ENCODE measurements at regions not wholly inside any gene's neighbourhood (a gene's known extent, or its start where the extent isn't known, plus 50 kb on each side); places are given as distances from the start of the nearest gene placed in this dataset.

DNA sequence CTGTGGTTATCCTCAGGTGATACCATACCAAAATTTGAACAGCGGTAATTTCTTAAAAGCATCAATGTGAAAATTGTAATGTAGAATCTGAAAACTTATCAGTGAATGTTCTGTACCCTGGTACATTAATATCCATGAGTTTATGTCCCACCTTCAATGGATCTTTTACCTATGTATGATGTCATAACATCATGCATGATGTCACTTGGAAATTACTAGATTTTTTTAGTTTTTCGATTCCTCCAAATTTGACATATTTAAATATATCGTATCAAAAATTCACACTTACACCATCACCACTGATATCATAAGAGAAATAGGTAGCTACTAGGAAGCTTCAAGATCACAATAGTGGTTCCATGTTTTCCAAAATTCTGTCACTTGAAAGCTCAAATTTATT, 95.0 kb upstream of the AKR1E2 start:
- no peak for DNase-seq

DNA sequence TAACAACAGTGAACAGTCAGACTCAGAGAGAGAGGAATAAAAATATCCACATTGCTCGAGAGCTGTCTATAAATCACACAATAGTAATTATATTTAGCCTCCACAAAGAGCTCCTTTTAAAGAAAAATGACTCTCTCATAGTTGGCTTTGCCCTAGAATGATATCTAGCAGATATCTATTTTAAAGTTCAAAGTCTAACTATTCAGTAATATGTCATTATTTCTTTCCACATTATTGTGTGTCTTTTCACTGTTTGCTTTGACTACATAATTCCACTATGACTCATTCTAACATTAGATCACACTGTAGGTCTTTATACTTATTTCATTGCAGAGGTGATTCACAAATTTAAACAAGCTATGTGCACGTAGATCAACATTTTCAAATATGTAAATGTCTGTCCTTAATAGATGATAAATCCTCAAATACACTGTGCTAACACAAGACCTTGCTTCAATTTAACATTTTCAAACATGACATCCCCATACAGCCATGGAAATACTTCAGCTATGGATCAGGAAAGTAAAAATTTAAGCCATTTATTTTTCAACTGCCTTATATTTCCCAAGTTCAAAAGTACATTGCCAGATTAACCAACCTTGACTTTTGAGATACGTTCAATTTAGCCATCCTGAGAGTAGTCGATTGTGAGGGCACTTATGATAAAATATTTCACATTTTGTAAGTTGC, 99.9 kb upstream of the AKR1E2 start:
- no peak for DNase-seq

GRCh38 chr10:4723860-4724259, 102.1 kb upstream of the AKR1E2 start:
- no peak for DNase-seq

DNA sequence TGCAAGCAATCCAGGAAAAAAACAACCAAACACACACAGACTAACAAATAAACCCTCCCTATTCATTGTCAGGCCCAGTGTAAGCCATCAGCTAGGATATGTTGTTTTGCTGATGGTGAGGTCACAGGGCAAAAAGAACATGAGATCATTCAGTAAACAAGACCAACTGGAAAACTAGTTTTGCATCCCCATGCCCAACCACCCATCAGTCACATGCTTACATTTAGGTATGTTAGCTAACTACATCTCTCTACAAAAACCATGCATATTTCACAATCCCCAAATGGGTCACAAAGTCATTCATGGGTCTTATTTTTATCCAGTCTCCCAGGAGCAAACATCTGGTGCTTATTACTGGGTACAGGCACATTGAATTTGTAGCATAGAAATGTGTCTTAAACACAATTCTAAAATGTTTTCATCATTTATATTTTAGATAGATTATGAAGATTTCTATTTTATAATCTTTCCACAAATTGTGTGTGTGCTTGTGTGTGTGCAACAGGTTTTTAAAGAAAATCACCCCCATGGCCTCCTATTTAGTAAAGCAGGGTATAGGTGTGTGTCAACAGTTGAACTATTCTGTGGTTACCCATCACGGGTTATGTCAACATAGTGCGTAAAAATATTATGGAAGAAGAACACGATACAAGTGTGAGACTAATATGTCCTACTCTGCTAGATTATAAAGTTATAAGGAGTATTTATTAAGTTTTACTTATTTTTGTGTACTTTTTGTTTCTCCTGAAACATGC, 103.8 kb upstream of the AKR1E2 start:
- DNase-seq, result peak; percentile 56

GRCh38 chr10:4720463-4720862, 105.5 kb upstream of the AKR1E2 start:
- no peak for DNase-seq

- no peak for DNase-seq
These were observed 106.3 kb upstream of the AKR1E2 start for GRCh38 chr10:4719671-4720070.

DNA sequence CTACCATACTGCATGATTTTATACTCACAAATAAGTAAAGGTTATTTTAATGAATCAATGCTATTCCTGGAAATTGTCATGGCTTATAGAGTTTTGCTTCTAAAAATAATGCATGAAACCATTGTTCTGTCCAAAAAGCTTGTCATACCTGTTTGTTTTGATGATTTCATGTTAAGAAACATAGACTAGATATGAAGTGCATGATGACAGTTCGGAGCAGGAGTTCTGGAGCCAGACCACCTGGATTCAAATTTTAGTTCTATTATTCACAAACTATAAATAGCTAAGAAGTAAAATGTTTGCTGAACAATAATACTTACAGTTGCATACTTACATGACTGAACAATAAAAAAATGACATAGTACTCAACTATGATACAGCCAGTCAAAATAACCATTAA, 107.0 kb upstream of the AKR1E2 start:
- no peak for DNase-seq

- DNase-seq, result no peak
These were observed 107.5 kb upstream of the AKR1E2 start for GRCh38 chr10:4718544-4718943.

- no peak for DNase-seq
These were observed 108.3 kb upstream of the AKR1E2 start for GRCh38 chr10:4717670-4718069.

- no peak for DNase-seq
These were observed 115.1 kb upstream of the AKR1E2 start for GRCh38 chr10:4710858-4711257.

GRCh38 chr10:4708123-4708759, 117.8 kb upstream of the AKR1E2 start:
- no peak for DNase-seq

DNA sequence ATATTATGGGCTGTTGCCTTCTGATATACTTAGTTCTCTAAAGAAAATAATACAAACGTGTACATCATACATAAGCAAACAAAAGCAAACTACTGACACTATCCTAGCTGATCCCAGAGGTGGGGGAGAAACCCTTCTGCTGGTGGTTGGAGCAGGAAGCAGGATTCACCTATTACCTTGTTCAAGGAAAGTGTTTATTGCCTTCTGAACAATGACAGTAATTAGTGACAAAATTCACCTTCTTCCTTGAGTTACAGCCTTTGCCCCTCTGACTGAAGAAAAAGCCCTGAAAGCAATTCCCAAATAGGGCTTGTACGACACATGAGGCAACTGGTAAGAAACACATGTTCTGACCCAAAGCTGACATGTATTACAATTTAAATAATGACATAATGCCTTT, 118.8 kb upstream of the AKR1E2 start:
- DNase-seq, result no peak

DNA sequence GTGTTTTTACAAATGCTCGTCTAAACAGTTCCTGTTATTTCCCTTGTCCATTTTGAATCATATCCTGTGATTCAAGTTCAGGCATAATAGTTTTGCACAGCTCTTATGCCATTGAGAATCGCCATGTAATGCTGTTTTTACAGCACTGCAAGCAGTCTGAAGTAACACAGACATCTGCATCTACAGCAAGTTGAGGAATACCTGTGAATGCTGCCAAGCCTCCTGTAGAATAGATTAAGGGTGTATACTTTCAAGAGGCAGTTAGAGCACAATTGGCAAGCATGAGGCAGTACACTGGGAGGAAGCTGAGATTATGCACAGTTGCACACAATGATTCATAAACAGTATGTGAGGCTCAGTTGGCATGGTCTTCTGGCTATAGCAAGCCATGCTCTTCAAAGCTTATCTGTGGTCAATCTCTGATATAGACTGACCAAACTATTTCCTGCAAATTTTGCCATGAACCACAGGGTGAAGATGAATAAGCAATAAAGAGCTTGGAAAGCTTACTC, 121.9 kb upstream of the AKR1E2 start:
- peak; percentile 26 for DNase-seq

- no peak for DNase-seq
These were observed 125.0 kb upstream of the AKR1E2 start for GRCh38 chr10:4701016-4701415.

GRCh38 chr10:4699950-4700730, 125.9 kb upstream of the AKR1E2 start:
- DNase-seq, result no peak

DNA sequence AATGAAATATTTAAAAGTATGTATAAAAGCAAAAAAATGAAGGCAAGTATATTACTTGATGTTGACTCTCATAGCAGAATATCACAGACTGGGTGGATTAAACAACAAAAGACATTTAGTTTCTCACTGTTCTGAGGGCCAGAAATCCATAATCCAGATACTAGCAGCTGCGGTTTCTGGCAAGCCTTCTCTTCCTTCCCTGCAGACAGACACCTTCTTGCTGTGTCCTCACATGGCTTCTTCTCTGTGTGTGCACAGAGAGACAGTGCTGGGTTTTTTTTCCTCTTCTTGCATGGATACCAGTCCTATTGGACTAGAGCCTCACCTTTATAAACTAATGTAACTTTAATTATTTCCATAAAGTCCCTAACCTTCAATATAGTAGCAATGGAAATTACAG, 127.9 kb upstream of the AKR1E2 start:
- no peak for DNase-seq

- no peak for DNase-seq
These were observed 129.8 kb upstream of the AKR1E2 start for GRCh38 chr10:4696186-4696585.

DNA sequence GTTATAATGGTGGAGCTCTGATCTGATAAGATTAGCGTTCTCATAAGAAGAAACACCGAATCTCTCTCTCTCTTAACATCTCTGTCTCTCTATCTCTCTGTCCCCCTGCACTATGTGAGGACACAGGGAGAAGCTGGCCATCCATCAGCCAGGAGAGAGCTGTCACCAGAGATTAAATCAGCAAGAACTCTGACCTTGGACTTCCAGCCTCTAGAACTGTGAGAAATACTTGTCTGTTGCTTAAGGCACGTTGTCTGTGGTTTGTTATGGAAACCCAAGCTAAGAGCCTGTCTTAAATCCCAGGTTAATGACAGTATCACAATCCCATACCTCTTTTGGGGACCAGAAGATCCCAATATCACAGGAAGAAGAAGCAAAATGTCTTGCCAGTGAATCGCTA, 132.0 kb upstream of the AKR1E2 start:
- DNase-seq, result no peak

DNA sequence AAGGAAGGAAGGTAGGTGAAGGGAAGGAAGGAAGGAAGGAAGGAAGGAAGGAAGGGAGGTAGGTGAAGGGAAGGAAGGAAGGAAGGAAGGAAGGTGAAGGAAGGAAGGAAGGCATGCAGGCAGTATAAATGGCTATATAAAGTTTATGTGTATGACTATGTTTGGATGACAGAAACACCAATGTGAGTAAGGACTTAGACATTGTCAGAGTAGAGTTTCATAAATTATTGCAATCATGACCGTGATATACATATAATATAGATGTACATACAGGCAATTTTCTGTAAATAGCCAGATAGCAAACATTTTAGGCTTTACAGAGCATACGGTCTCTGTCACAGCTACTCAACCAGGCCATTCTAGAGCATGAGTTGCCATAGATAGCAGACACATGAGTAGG, 133.8 kb upstream of the AKR1E2 start:
- DNase-seq, result no peak

GRCh38 chr10:4691776-4692175, 134.2 kb upstream of the AKR1E2 start:
- DNase-seq, result no peak

DNA sequence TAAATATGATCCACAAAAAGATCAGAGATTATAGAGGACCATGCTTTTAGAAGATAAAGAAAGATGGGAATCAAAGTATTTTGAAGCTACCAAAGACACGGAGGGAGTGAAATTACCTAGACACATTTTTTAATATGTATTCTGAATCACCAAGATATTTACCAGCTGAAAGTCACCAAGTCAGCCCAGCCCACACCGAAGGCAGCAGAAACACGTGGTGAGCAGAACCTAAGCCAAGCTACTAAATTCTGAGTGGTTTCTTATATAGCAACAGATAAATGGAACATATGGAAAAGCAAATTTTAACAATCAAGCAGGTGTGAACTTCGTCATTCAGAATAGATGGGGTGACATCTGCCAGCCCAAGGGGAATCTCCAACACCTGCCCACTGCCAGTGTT, 134.7 kb upstream of the AKR1E2 start:
- no peak for DNase-seq

- peak; percentile 54 for DNase-seq
These were observed 137.4 kb upstream of the AKR1E2 start for GRCh38 chr10:4688601-4689000.

DNA sequence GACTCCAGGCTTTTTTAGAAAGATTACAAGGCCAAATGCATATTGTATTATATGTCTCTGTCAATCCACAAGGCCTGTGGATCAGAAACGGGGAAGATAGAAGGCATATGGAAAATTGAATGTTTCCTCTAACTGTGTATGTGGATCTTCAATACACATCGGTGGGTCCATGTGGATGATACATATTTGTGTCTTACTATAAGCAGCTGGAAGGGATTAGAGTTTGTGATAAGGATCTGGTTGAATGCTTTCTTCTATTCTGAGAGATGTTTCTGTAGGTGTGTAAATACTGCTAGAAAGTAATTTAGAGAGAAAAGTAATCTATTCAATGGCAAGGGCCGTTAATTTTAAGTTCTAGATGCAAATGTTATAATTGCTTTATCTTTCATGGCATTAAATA, 137.8 kb upstream of the AKR1E2 start:
- DNase-seq, result no peak
